RWPE2 (cell line): ENCODE measurements at regions not wholly inside any gene's neighbourhood (a gene's known extent, or its start where the extent isn't known, plus 50 kb on each side); places are given as distances from the start of the nearest gene placed in this dataset.

ENCODE experiments used
- ATAC-seq: fragments of 200-7000 bp; cut with Tn5 transposase; 3 replicates; pipeline ENCODE4 v1.9.1; 2021; ENCODE audit warnings: low read depth
- DNase-seq: peaks from one replicate; pipeline ENCODE4 v3.0.0-alpha.2; 2020; ENCODE audit warnings: low spot score
- H3K27ac ChIP-seq: fragments of 450-650 bp; 2 replicates; pipeline ENCODE4 v1.5.1; 2017; ENCODE audit warnings: mild to moderate bottlenecking; ENCODE audit not compliant: poor library complexity, severe bottlenecking
- H3K27me3 ChIP-seq: fragments of 250-450 bp; sonication (Bioruptor Pico); 2 replicates; pipeline ENCODE4 v1.5.1; 2021; ENCODE audit warnings: mild to moderate bottlenecking, moderate library complexity; ENCODE audit not compliant: insufficient read depth, poor library complexity, severe bottlenecking
- H3K36me3 ChIP-seq: fragments of 250-450 bp; sonication (Bioruptor Pico); 2 replicates; pipeline ENCODE4 v1.5.1; 2020; ENCODE audit warnings: low read depth, mild to moderate bottlenecking, moderate library complexity
- H3K4me1 ChIP-seq: fragments of 250-450 bp; sonication (Bioruptor Pico); 2 replicates; pipeline ENCODE4 v1.5.1; 2021; ENCODE audit warnings: mild to moderate bottlenecking, moderate library complexity; ENCODE audit not compliant: insufficient read depth, poor library complexity, severe bottlenecking
- H3K4me3 ChIP-seq: fragments of 250-450 bp; sonication (Bioruptor Pico); 2 replicates; pipeline ENCODE4 v1.5.1; 2021; ENCODE audit warnings: mild to moderate bottlenecking, moderate library complexity; ENCODE audit not compliant: severe bottlenecking
- H3K9me3 ChIP-seq: fragments of 250-450 bp; sonication (Bioruptor Pico); 2 replicates; pipeline ENCODE4 v1.5.1; 2021; ENCODE audit warnings: mild to moderate bottlenecking, moderate library complexity; ENCODE audit not compliant: severe bottlenecking
- CTCF ChIP-seq: fragments of 450-650 bp; IDR thresholded peaks from one replicate; pipeline ENCODE4 v1.5.1; 2017; ENCODE audit warnings: mild to moderate bottlenecking, moderate library complexity; ENCODE audit not compliant: poor library complexity, severe bottlenecking

- Histone ChIP-seq H3K4me1 (no peaks in the 10 kb centered on the region), H3K27ac (no peak overlapping the region), H3K9me3 (no peaks in the 10 kb centered on the region), H3K27me3 (no peaks in the 10 kb centered on the region), H3K36me3 (no peaks in the 10 kb centered on the region), H3K4me3 (no peak overlapping the region)
- DNase-seq (no peak), ATAC-seq (no peak)
- TF ChIP-seq CTCF, result no peak
Measured at GRCh38 chr9:13386935-13387733, 107.6 kb upstream of the MPDZ start.

- Histone ChIP-seq H3K4me3 (no peak overlapping the region), H3K36me3 (no peaks in the 10 kb centered on the region), H3K27me3 (no peaks in the 10 kb centered on the region), H3K4me1 (no peaks in the 10 kb centered on the region), H3K27ac (no peak overlapping the region), H3K9me3 (no peaks in the 10 kb centered on the region)
- ATAC-seq, result no peak
- no peak for DNase-seq
- TF ChIP-seq CTCF, result no peak
Measured at GRCh38 chr9:13386316-13386715, 106.8 kb upstream of the MPDZ start.

- H3K4me1 ChIP-seq, result no peaks in the 10 kb centered on the region
- TF ChIP-seq CTCF, result no peak
- H3K9me3 ChIP-seq, result no peaks in the 10 kb centered on the region
- H3K4me3 ChIP-seq, result no peak overlapping the region
- no peak for DNase-seq
- H3K36me3 ChIP-seq, result no peaks in the 10 kb centered on the region
- no peak overlapping the region for H3K27ac ChIP-seq
- ATAC-seq, result no peak
- no peaks in the 10 kb centered on the region for H3K27me3 ChIP-seq
Measured at GRCh38 chr9:13383855-13384254, 104.4 kb upstream of the MPDZ start.

GRCh38 chr9:13383216-13383615 is 103.7 kb upstream of the MPDZ start:
- no peak for TF ChIP-seq CTCF
- Histone ChIP-seq H3K4me3 (no peak overlapping the region), H3K4me1 (no peaks in the 10 kb centered on the region), H3K27ac (no peak overlapping the region), H3K27me3 (no peaks in the 10 kb centered on the region), H3K9me3 (no peaks in the 10 kb centered on the region), H3K36me3 (no peaks in the 10 kb centered on the region)
- DNase-seq, result no peak
- ATAC-seq, result no peak

- Histone ChIP-seq H3K27me3 (no peaks in the 10 kb centered on the region), H3K4me1 (no peaks in the 10 kb centered on the region), H3K9me3 (no peaks in the 10 kb centered on the region), H3K4me3 (no peak overlapping the region), H3K27ac (no peak overlapping the region), H3K36me3 (no peaks in the 10 kb centered on the region)
- no peak for TF ChIP-seq CTCF
- DNase-seq (no peak), ATAC-seq (no peak)
Measured at GRCh38 chr9:13382595-13382994, 103.1 kb upstream of the MPDZ start.
